ENCODE measurements at regions not wholly inside any gene's neighbourhood (a gene's known extent, or its start where the extent isn't known, plus 50 kb on each side); places are given as distances from the start of the nearest gene placed in this dataset.

GRCh38 chr21:16563116-16563515, 833.3 kb downstream of the USP25 start:
- no peak for DNase-seq

- DNase-seq = no peak
These were observed 834.0 kb downstream of the USP25 start for GRCh38 chr21:16563795-16564194.

GRCh38 chr21:16568244-16568643, 838.5 kb downstream of the USP25 start:
- no peak for DNase-seq

GRCh38 chr21:16568661-16569060, 838.9 kb downstream of the USP25 start:
- DNase-seq = no peak

DNA sequence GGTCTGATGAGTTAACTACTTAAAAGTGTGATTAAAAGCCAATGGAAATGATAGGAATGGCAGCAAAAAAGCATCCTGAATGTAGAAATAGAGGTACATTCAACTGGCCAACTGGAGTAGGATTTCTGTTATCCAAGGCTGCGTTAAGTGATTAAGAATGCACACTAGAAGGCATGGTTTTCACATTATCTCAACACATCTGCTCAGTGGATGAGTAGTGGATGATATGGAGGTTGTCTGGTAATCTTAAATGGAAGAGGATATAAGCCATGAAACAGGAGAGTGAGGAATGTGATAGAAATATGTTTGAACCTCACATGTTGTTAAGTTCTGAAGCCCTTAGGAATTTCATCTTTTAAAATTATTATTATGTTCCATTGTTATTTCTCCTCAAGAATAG, 839.9 kb downstream of the USP25 start:
- DNase-seq = no peak

DNA sequence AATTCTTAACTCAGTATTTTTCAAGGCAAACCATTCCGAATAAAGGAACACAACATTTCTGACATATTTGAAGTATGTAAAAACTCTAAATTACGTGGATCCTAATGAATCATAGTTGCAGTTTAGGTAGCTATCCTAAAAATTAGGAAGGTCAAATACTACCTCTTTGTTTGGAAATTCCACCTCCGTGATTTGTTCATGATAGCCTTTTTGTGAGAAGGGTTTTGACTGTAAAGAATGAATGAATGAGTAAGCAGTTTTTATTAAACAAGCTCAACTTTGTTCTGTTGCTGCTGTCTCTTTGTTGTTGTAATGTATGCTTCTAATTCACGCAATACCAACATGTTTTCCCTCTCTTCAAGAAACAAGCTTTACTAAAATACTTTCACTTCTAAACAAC, 840.4 kb downstream of the USP25 start:
- DNase-seq = no peak

DNA sequence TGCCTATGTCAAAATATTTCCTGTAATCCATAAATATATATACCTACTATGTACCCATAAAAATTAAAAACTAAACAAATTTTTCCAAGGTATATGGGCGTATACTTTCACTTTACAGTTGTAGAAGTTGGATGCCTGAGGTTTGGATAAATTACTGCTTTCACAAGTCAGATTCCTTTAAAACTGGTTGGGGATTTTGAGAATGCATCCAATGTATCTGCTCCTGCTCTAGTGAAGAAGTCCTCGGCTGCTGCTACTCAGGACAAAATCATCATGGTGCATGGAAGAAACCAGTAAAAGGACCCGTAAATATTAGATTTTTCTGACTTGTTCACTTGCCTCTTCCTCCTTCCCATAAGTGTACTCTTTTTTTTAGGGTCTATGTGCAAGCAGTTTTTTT, 841.1 kb downstream of the USP25 start:
- DNase-seq = no peak

GRCh38 chr21:16571594-16571993, 841.8 kb downstream of the USP25 start:
- DNase-seq = no peak

DNA sequence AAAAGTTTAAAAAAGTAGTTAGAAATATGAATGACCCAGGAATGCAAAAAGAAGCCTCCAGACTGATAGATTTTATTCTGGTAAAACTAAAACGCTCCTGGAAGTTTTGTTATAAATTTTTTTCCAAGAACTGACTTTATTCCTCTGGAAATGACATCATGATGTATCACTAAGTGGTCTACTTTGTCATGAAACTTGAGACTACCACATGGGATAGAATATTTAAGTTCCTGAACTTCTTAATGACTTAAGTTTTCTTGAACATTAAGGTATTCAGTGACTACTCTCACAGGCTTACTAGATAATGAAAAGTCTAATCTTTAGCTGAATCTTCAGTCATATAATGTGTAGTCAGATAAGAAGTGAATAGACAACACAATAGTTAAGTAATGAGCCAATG, 842.2 kb downstream of the USP25 start:
- no peak for DNase-seq

- no peak for DNase-seq
These were observed 843.8 kb downstream of the USP25 start for GRCh38 chr21:16573578-16573977.

DNA sequence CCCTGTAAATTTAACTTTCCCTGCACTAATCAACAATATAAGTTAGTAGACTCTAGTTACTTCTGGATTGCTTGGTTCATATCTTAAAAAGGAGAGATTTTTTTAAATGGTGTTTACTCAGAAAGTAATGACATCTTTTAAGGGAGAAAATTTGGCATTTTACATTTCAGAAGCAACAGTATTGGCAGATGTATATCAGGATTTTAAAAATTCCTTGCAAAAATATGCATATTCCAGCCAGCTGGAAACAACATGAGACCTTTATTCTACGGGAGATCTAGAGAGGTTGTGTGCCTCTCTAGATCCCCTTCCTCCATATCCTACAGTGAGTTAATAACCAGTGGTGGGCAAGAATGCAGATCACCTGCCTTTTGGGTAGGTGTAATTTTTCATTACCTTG, 848.2 kb downstream of the USP25 start:
- no peak for DNase-seq

- no peak for DNase-seq
These were observed 849.1 kb downstream of the USP25 start for GRCh38 chr21:16578912-16579311.

DNA sequence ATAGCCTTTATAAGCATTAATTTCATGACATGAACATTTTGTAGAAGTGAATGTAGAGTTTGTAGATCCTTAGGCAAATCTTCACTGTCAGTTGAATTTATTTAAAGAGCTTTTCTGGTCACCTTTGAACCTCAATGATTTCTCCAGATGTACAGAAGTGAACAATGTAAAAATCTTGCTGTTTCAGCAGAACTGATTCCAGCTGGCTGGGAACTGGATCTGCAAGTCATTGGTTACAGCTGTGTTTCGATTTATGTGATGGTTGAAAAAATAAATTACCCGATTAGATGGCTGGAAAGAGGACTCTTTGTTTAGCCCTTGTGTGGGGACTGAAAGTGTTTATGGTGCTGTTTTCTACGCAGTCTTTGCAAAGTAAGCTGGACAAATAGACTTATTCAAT, 849.8 kb downstream of the USP25 start:
- DNase-seq = no peak

DNA sequence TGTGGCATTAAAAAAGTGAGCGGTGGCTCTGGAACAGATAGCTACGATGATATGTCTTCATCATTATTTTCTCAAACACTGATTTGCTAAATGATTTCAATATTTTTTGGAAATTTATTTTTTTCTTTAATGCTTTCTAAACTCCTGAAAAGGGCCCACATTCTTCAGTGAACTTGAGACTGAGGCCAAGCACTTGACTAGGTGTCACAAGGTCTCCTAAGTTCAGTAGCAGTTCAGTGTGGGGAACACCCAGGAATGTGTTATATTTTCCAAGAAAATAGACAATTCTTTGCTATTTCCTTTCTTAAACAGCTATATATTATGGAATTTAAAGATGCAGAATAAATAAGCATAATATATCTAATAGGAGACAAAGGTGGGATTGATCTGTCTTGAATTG, 850.9 kb downstream of the USP25 start:
- DNase-seq = no peak

DNA sequence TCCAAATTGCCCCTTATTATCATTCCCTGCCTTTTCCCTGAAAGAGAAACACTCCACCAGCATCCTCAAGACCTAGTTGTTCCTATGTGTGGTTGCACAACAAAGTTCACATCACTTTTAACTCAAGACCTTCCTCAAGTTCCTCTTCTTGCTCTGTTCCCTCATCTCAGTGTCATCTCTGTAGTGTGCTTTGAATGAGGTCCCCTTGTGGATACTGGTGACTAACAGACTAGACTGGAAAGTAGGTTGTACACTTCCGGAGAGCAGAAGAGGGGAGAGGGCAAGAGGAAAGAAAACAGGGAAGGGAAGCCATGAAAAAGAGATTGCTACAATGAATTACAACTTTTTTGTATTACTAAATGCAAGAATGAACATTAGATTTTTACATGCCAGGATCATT, 853.8 kb downstream of the USP25 start:
- no peak for DNase-seq

- no peak for DNase-seq
These were observed 855.0 kb downstream of the USP25 start for GRCh38 chr21:16584756-16585155.

DNA sequence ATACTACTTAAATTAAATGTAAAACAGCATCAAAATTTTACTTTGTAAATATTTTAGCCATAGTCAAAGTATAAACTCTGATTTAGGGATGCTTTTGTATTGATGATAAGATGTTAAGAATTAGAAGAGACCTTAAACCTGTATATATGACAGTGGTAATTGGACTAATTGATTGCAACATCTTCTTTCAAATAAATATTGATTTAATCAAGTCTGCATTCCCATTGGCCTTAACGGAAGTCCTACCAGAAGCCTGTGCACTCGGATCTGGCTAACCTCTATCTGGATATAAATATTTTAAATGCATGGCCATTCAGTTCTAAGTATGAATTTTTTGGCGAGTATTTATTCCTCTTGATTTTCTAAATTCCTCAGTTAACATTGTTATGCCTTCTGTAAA, 856.1 kb downstream of the USP25 start:
- DNase-seq = no peak

- no peak for DNase-seq
These were observed 857.4 kb downstream of the USP25 start for GRCh38 chr21:16587141-16587581.

DNA sequence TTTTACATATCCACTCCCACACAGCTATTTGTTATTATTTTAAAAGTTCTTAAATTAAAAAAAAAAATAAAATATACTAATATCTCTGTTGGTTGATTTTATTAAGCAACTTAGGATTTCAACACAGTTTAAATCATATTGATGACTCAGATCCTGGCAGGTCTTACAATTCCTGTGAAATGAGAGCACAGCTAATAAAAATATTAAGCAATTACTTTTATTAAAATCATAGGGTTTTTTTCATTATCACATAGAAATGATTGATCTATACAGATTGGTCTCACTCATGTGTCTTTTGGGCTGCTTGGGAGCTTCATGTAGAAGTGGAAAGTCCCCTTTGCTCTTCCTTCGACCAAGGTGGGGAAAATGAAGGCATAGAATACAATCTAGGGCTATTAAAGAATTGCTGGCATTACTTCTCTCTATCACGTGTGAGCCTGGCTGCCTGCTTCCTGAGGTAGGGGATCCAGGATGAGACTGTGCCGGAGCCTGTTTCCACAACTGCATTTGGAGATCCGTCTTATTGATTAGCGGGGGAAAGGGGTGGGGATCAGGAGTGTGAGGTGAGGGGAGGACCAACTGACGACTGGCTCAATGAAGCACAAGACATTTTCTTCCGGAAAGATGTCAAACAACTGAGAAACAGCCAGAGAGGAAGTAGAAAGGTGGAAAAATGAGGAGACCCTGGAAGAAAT, 858.0 kb downstream of the USP25 start:
- no peak for DNase-seq

DNA sequence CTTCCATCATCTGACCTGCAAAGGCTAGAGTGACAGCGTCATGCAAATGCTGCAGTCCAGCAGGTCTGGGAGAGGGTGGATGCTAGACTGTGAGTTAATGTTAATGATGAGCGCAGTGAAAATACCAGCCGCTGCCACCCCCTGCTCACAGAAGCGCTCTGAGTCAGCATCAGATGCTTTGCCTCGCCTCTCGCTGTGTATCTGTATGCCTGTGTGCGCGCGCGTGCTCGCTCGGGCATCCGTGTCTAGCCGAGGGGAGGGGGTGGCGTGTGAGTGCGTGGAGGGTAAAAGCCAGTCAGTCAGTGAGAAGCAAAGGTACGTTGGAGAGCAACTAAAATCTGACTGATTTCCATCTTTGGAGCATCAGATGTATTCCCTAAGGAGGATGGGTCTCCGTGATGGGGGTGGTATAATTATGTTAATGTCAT, 858.7 kb downstream of the USP25 start:
- no peak for DNase-seq

- no peak for DNase-seq
These were observed 859.5 kb downstream of the USP25 start for GRCh38 chr21:16589006-16589898.

- DNase-seq = no peak
These were observed 860.4 kb downstream of the USP25 start for GRCh38 chr21:16590186-16590585.

GRCh38 chr21:16590641-16591292, 861.0 kb downstream of the USP25 start:
- DNase-seq = no peak

DNA sequence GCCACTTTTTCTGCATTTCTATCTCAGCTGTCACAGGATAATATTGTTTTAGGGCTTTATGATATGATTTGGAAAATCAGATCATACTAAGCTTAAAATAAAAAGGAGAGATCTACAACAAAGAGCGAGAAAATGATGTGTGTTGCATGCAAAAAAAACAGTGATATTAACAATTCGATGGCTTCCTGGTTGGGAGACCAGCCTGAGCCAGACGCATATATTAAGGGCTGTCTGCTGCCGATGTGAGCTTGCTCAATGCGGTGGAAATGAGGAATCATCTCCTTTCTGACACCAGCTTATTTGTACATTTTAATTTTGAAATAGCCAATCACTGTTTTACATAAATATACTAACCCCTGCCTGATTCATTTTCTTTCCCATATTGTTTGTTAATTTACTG, 862.6 kb downstream of the USP25 start:
- no peak for DNase-seq

Data from CD4-positive, alpha-beta T cell treated with Interleukin-21 for 1 hour (primary cell).